HEK293T (cell line): ENCODE measurements at regions not wholly inside any gene's neighbourhood (a gene's known extent, or its start where the extent isn't known, plus 50 kb on each side); places are given as distances from the start of the nearest gene placed in this dataset.

Experiments
- SP1 ChIP-seq: fragments of 450-650 bp; IDR thresholded peaks from 2 replicates; pipeline ENCODE4 v1.6.1; 2017
- SUZ12 ChIP-seq: fragments of 450-650 bp; IDR thresholded peaks from 2 replicates; pipeline ENCODE4 v1.6.1; 2016; ENCODE audit warnings: mild to moderate bottlenecking
- TF ChIP-seq, protein P1 (sequence below): fragments of 450-650 bp; IDR thresholded peaks from 2 replicates; pipeline ENCODE4 v1.6.1; 2016

- TF ChIP-seq SP1, result no peak
- TF ChIP-seq, protein P1, sequence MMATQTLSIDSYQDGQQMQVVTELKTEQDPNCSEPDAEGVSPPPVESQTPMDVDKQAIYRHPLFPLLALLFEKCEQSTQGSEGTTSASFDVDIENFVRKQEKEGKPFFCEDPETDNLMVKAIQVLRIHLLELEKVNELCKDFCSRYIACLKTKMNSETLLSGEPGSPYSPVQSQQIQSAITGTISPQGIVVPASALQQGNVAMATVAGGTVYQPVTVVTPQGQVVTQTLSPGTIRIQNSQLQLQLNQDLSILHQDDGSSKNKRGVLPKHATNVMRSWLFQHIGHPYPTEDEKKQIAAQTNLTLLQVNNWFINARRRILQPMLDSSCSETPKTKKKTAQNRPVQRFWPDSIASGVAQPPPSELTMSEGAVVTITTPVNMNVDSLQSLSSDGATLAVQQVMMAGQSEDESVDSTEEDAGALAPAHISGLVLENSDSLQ, result no peak
- no peak for TF ChIP-seq SUZ12
These were observed 194.4 kb downstream of the BCOR start for GRCh38 chrX:39903343-39903742.
